ENCODE measurements at regions not wholly inside any gene's neighbourhood (a gene's known extent, or its start where the extent isn't known, plus 50 kb on each side); places are given as distances from the start of the nearest gene placed in this dataset.

DNA sequence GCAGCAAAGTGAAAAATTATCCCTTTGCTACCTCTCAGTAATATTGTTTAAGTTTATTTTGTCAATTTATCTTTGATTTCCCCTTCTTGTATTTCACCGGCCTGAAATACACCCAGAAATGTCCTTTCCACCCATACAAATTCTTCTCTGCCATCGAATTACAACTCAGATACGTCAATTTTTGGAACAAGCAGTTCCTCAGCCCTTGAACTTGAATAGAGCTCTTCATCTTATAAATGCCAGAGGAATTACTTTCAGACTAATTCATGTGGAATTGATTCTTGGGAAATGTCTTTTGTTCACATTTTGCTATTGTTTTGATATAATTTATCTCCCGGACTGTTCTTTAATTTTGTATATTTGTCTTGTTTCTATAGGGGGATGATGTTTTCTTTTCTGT lies 1359.3 kb upstream of the MIR17HG start:
- TF ChIP-seq, protein P1, sequence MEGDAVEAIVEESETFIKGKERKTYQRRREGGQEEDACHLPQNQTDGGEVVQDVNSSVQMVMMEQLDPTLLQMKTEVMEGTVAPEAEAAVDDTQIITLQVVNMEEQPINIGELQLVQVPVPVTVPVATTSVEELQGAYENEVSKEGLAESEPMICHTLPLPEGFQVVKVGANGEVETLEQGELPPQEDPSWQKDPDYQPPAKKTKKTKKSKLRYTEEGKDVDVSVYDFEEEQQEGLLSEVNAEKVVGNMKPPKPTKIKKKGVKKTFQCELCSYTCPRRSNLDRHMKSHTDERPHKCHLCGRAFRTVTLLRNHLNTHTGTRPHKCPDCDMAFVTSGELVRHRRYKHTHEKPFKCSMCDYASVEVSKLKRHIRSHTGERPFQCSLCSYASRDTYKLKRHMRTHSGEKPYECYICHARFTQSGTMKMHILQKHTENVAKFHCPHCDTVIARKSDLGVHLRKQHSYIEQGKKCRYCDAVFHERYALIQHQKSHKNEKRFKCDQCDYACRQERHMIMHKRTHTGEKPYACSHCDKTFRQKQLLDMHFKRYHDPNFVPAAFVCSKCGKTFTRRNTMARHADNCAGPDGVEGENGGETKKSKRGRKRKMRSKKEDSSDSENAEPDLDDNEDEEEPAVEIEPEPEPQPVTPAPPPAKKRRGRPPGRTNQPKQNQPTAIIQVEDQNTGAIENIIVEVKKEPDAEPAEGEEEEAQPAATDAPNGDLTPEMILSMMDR (IDR thresholded peaks at IDR 0.05): no peak
- no peak for TF ChIP-seq EZH2 (IDR thresholded peaks at IDR 0.05)
- TF ChIP-seq EZH2phosphoT487 (IDR thresholded peaks at IDR 0.05): no peak

Measured in neural progenitor cell (in vitro differentiated cells).